Activated naive CD8-positive, alpha-beta T cell (primary cell): ENCODE measurements at regions not wholly inside any gene's neighbourhood (a gene's known extent, or its start where the extent isn't known, plus 50 kb on each side); places are given as distances from the start of the nearest gene placed in this dataset.
A peak's percentile ranks its signal among the peaks of the same experiment; 100 is the strongest.

ENCODE experiments used
- H3K27ac Mint-ChIP-seq: one replicate; pipeline ENCODE4 v1.8.0; 2021; ENCODE audit warnings: mixed read lengths
- H3K27me3 Mint-ChIP-seq: one replicate; pipeline ENCODE4 v1.8.0; 2021; ENCODE audit warnings: mixed read lengths
- H3K36me3 Mint-ChIP-seq: one replicate; pipeline ENCODE4 v1.8.0; 2021; ENCODE audit warnings: mixed read lengths
- H3K4me1 Mint-ChIP-seq: one replicate; pipeline ENCODE4 v1.8.0; 2021; ENCODE audit warnings: low read depth, mixed read lengths
- H3K4me3 Mint-ChIP-seq: one replicate; pipeline ENCODE4 v1.8.0; 2021; ENCODE audit warnings: mild to moderate bottlenecking, mixed read lengths
- H3K9me3 Mint-ChIP-seq: one replicate; pipeline ENCODE4 v1.8.0; 2021; ENCODE audit warnings: low read depth, mixed read lengths

GRCh38 chr12:4117386-4118016 lies 156.1 kb upstream of the CCND2 start:
- peak overlapping the region; percentile 83 for H3K27ac Mint-ChIP-seq
- H3K36me3 Mint-ChIP-seq, result no peaks in the 10 kb centered on the region
- no peaks in the 10 kb centered on the region for H3K27me3 Mint-ChIP-seq
- H3K4me3 Mint-ChIP-seq, result peak overlapping the region; percentile 75
- peaks cover 42% of the 10 kb centered on the region for H3K4me1 Mint-ChIP-seq
- H3K9me3 Mint-ChIP-seq, result no peaks in the 10 kb centered on the region

GRCh38 chr12:4116251-4117111 lies 157.1 kb upstream of the CCND2 start:
- no peaks in the 10 kb centered on the region for H3K9me3 Mint-ChIP-seq
- H3K4me3 Mint-ChIP-seq, result no peak overlapping the region
- peaks cover 42% of the 10 kb centered on the region for H3K4me1 Mint-ChIP-seq
- H3K27me3 Mint-ChIP-seq, result no peaks in the 10 kb centered on the region
- no peaks in the 10 kb centered on the region for H3K36me3 Mint-ChIP-seq
- no peak overlapping the region for H3K27ac Mint-ChIP-seq

GRCh38 chr12:4115570-4115969 lies 158.0 kb upstream of the CCND2 start:
- Mint-ChIP-seq H3K27me3 (no peaks in the 10 kb centered on the region), H3K4me3 (no peak overlapping the region), H3K36me3 (no peaks in the 10 kb centered on the region), H3K27ac (no peak overlapping the region), H3K4me1 (peaks cover 41% of the 10 kb centered on the region), H3K9me3 (no peaks in the 10 kb centered on the region)

- H3K4me1 Mint-ChIP-seq, result peaks cover 38% of the 10 kb centered on the region
- no peaks in the 10 kb centered on the region for H3K9me3 Mint-ChIP-seq
- H3K36me3 Mint-ChIP-seq, result no peaks in the 10 kb centered on the region
- H3K27ac Mint-ChIP-seq, result no peak overlapping the region
- H3K4me3 Mint-ChIP-seq, result no peak overlapping the region
- H3K27me3 Mint-ChIP-seq, result no peaks in the 10 kb centered on the region
Observed at GRCh38 chr12:4114986-4115385, 158.6 kb upstream of the CCND2 start.

- Mint-ChIP-seq H3K27me3 (no peaks in the 10 kb centered on the region), H3K4me1 (peaks cover 20% of the 10 kb centered on the region), H3K27ac (no peak overlapping the region), H3K4me3 (no peak overlapping the region), H3K9me3 (no peaks in the 10 kb centered on the region), H3K36me3 (no peaks in the 10 kb centered on the region)
Observed at GRCh38 chr12:4112734-4113325, 160.7 kb upstream of the CCND2 start.

- Mint-ChIP-seq H3K36me3 (no peaks in the 10 kb centered on the region), H3K27me3 (no peaks in the 10 kb centered on the region), H3K27ac (no peak overlapping the region), H3K9me3 (no peaks in the 10 kb centered on the region), H3K4me3 (no peak overlapping the region), H3K4me1 (peaks cover 20% of the 10 kb centered on the region)
Observed at GRCh38 chr12:4112290-4112689, 161.3 kb upstream of the CCND2 start.

- H3K9me3 Mint-ChIP-seq, result no peaks in the 10 kb centered on the region
- H3K4me1 Mint-ChIP-seq, result peaks cover 29% of the 10 kb centered on the region
- no peaks in the 10 kb centered on the region for H3K36me3 Mint-ChIP-seq
- H3K27ac Mint-ChIP-seq, result no peak overlapping the region
- no peak overlapping the region for H3K4me3 Mint-ChIP-seq
- no peaks in the 10 kb centered on the region for H3K27me3 Mint-ChIP-seq
Observed at GRCh38 chr12:4111010-4111409, 162.6 kb upstream of the CCND2 start.

- Mint-ChIP-seq H3K27ac (no peak overlapping the region), H3K4me3 (no peak overlapping the region), H3K27me3 (no peaks in the 10 kb centered on the region), H3K4me1 (peaks cover 21% of the 10 kb centered on the region), H3K9me3 (no peaks in the 10 kb centered on the region), H3K36me3 (no peaks in the 10 kb centered on the region)
Observed at GRCh38 chr12:4109826-4110225, 163.7 kb upstream of the CCND2 start.

GRCh38 chr12:4108803-4109345 lies 164.7 kb upstream of the CCND2 start:
- Mint-ChIP-seq H3K9me3 (no peaks in the 10 kb centered on the region), H3K27me3 (no peaks in the 10 kb centered on the region), H3K27ac (no peak overlapping the region), H3K36me3 (no peaks in the 10 kb centered on the region), H3K4me3 (no peak overlapping the region), H3K4me1 (peaks cover 18% of the 10 kb centered on the region)

- Mint-ChIP-seq H3K27me3 (no peaks in the 10 kb centered on the region), H3K4me1 (peaks cover 18% of the 10 kb centered on the region), H3K9me3 (no peaks in the 10 kb centered on the region), H3K27ac (peak overlapping the region; percentile 89), H3K4me3 (no peak overlapping the region), H3K36me3 (no peaks in the 10 kb centered on the region)
Observed at GRCh38 chr12:4107911-4108697, 165.5 kb upstream of the CCND2 start.

- H3K27me3 Mint-ChIP-seq, result no peaks in the 10 kb centered on the region
- H3K4me1 Mint-ChIP-seq, result peaks cover 18% of the 10 kb centered on the region
- no peaks in the 10 kb centered on the region for H3K9me3 Mint-ChIP-seq
- peak overlapping the region; percentile 61 for H3K4me3 Mint-ChIP-seq
- peak overlapping the region; percentile 89 for H3K27ac Mint-ChIP-seq
- H3K36me3 Mint-ChIP-seq, result no peaks in the 10 kb centered on the region
Observed at GRCh38 chr12:4107436-4107878, 166.1 kb upstream of the CCND2 start.

GRCh38 chr12:4106621-4107020 lies 166.9 kb upstream of the CCND2 start:
- no peaks in the 10 kb centered on the region for H3K36me3 Mint-ChIP-seq
- H3K27ac Mint-ChIP-seq, result peak overlapping the region; percentile 89
- peak overlapping the region; percentile 51 for H3K4me3 Mint-ChIP-seq
- H3K9me3 Mint-ChIP-seq, result no peaks in the 10 kb centered on the region
- H3K4me1 Mint-ChIP-seq, result peaks cover 18% of the 10 kb centered on the region
- H3K27me3 Mint-ChIP-seq, result no peaks in the 10 kb centered on the region

GRCh38 chr12:4104722-4105244 lies 168.8 kb upstream of the CCND2 start:
- Mint-ChIP-seq H3K27me3 (no peaks in the 10 kb centered on the region), H3K4me1 (peaks cover 18% of the 10 kb centered on the region), H3K27ac (no peak overlapping the region), H3K9me3 (no peaks in the 10 kb centered on the region), H3K4me3 (no peak overlapping the region), H3K36me3 (no peaks in the 10 kb centered on the region)

GRCh38 chr12:4099276-4099675 lies 174.3 kb upstream of the CCND2 start:
- H3K4me1 Mint-ChIP-seq, result no peaks in the 10 kb centered on the region
- no peak overlapping the region for H3K4me3 Mint-ChIP-seq
- H3K27me3 Mint-ChIP-seq, result no peaks in the 10 kb centered on the region
- no peak overlapping the region for H3K27ac Mint-ChIP-seq
- H3K9me3 Mint-ChIP-seq, result no peaks in the 10 kb centered on the region
- H3K36me3 Mint-ChIP-seq, result no peaks in the 10 kb centered on the region
